ENCODE measurements at regions not wholly inside any gene's neighbourhood (a gene's known extent, or its start where the extent isn't known, plus 50 kb on each side); places are given as distances from the start of the nearest gene placed in this dataset.
"Not testable (repeated sequence)": the region's sequence is repeated elsewhere in the genome, so short reads cannot be mapped to it uniquely, and the experiment has no call there.

DNA sequence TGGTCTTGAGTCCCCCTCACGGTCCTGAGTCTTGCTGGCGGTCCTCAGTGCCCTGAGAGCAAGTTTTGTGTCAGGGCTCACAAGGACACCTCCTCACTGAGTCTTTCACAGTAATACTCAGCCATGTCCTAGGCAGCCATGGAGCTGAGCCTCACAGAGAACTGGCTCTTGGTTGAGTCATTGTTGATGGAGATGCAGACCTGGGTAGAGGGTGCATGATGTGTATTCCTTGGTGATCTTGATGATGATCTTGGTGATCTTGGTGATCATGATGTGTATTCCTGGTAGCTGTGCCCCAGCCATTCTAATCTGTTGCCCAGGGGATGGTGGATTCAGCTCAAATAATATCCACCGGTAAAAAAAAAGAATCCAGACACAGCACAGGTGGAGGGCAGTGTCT is 495.4 kb downstream of the TMEM121 start:
- H3K4me1 ChIP-seq (ENCODE audit: insufficient read depth, insufficient read length) = no peaks in the 10 kb centered on the region
- TF ChIP-seq ZNF274 (IDR thresholded peaks at IDR 0.05; ENCODE audit: low read depth, low read length) = no peak
- TF ChIP-seq SUZ12 (IDR thresholded peaks at IDR 0.05; ENCODE audit: extremely low read depth, insufficient read depth, insufficient read length) = no peak
- TF ChIP-seq YY1 (IDR thresholded peaks at IDR 0.05; ENCODE audit: insufficient read depth, insufficient read length) = no peak
- no peaks in the 10 kb centered on the region for H3K36me3 ChIP-seq (ENCODE audit: insufficient read depth, insufficient read length, low read length)
- H3K27me3 ChIP-seq (ENCODE audit: insufficient read depth, insufficient read length) = peaks cover 77% of the 10 kb centered on the region
- no peak overlapping the region for H3K4me3 ChIP-seq (ENCODE audit: insufficient read length, low read depth)
- DNase-seq (ENCODE audit: low read depth, low spot score) = no peak
- no peaks in the 10 kb centered on the region; the same call in 1 of the 2 replicates for H3K9me3 ChIP-seq (ENCODE audit: insufficient read depth, low read length)
- H3K9ac ChIP-seq (ENCODE audit: insufficient read length, low read depth) = no peak overlapping the region

- H3K9me3 ChIP-seq (ENCODE audit: insufficient read depth, low read length); DNase-seq (ENCODE audit: low read depth, low spot score); H3K36me3 ChIP-seq (ENCODE audit: insufficient read depth, insufficient read length, low read length); H3K4me3 ChIP-seq (ENCODE audit: insufficient read length, low read depth); H3K9ac ChIP-seq (ENCODE audit: insufficient read length, low read depth); H3K4me1 ChIP-seq (ENCODE audit: insufficient read depth, insufficient read length): not testable (repeated sequence)
- H3K27me3 ChIP-seq (ENCODE audit: insufficient read depth, insufficient read length) = peaks cover 73% of the 10 kb centered on the region
Observed at GRCh38 chr14:106022648-106023047, 496.3 kb downstream of the TMEM121 start.

- Histone ChIP-seq H3K9me3 (ENCODE audit: insufficient read depth, low read length) (no peaks in the 10 kb centered on the region; the same call in 1 of the 2 replicates), H3K4me3 (ENCODE audit: insufficient read length, low read depth) (no peak overlapping the region), H3K27me3 (ENCODE audit: insufficient read depth, insufficient read length) (peaks cover 72% of the 10 kb centered on the region), H3K4me1 (ENCODE audit: insufficient read depth, insufficient read length) (no peaks in the 10 kb centered on the region), H3K9ac (ENCODE audit: insufficient read length, low read depth) (no peak overlapping the region), H3K36me3 (ENCODE audit: insufficient read depth, insufficient read length, low read length) (no peaks in the 10 kb centered on the region)
- TF ChIP-seq ZNF274 (IDR thresholded peaks at IDR 0.05; ENCODE audit: low read depth, low read length) = no peak
- TF ChIP-seq SUZ12 (IDR thresholded peaks at IDR 0.05; ENCODE audit: extremely low read depth, insufficient read depth, insufficient read length) = no peak
- TF ChIP-seq YY1 (IDR thresholded peaks at IDR 0.05; ENCODE audit: insufficient read depth, insufficient read length) = no peak
- DNase-seq (ENCODE audit: low read depth, low spot score) = no peak
Observed at GRCh38 chr14:106023411-106023810, 497.0 kb downstream of the TMEM121 start.

GRCh38 chr14:106024983-106025604 is 498.7 kb downstream of the TMEM121 start:
- no peak overlapping the region for H3K9ac ChIP-seq (ENCODE audit: insufficient read length, low read depth)
- H3K4me1 ChIP-seq (ENCODE audit: insufficient read depth, insufficient read length) = no peaks in the 10 kb centered on the region
- H3K9me3 ChIP-seq (ENCODE audit: insufficient read depth, low read length) = no peaks in the 10 kb centered on the region; the same call in 1 of the 2 replicates
- no peak overlapping the region for H3K4me3 ChIP-seq (ENCODE audit: insufficient read length, low read depth)
- no peak for DNase-seq (ENCODE audit: low read depth, low spot score)
- TF ChIP-seq SUZ12 (IDR thresholded peaks at IDR 0.05; ENCODE audit: extremely low read depth, insufficient read depth, insufficient read length) (no peak), YY1 (IDR thresholded peaks at IDR 0.05; ENCODE audit: insufficient read depth, insufficient read length) (no peak), ZNF274 (IDR thresholded peaks at IDR 0.05; ENCODE audit: low read depth, low read length) (no peak)
- peaks cover 74% of the 10 kb centered on the region for H3K27me3 ChIP-seq (ENCODE audit: insufficient read depth, insufficient read length)
- no peaks in the 10 kb centered on the region for H3K36me3 ChIP-seq (ENCODE audit: insufficient read depth, insufficient read length, low read length)

GRCh38 chr14:106026026-106026425 is 499.6 kb downstream of the TMEM121 start:
- DNase-seq (ENCODE audit: low read depth, low spot score) = no peak
- no peak for TF ChIP-seq SUZ12 (IDR thresholded peaks at IDR 0.05; ENCODE audit: extremely low read depth, insufficient read depth, insufficient read length)
- Histone ChIP-seq H3K9me3 (ENCODE audit: insufficient read depth, low read length) (no peaks in the 10 kb centered on the region; the same call in 1 of the 2 replicates), H3K27me3 (ENCODE audit: insufficient read depth, insufficient read length) (peaks cover 74% of the 10 kb centered on the region), H3K4me1 (ENCODE audit: insufficient read depth, insufficient read length) (no peaks in the 10 kb centered on the region), H3K4me3 (ENCODE audit: insufficient read length, low read depth) (no peak overlapping the region), H3K9ac (ENCODE audit: insufficient read length, low read depth) (no peak overlapping the region), H3K36me3 (ENCODE audit: insufficient read depth, insufficient read length, low read length) (no peaks in the 10 kb centered on the region)

DNA sequence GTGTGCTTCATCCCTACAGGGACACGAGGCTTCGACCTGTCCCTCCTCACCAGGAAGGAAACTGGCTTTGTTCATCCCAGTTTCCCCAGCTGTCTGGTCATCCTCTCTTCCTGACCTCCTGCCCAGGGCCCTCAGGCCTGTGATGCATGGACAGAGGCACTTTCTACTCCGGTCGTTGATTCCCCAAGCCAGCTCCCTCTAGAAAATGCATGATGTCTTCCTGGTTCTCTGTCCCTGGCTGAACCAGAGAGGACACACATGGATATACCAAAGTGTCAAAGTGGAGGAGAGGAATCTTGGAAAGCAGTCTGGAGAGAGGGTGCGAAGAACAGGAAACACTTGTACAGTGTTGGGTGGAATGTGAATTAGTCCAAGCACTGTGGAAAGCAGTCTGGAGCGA is 501.4 kb downstream of the TMEM121 start:
- not testable (repeated sequence) for H3K36me3 ChIP-seq (ENCODE audit: insufficient read depth, insufficient read length, low read length); DNase-seq (ENCODE audit: low read depth, low spot score); H3K9me3 ChIP-seq (ENCODE audit: insufficient read depth, low read length); H3K4me3 ChIP-seq (ENCODE audit: insufficient read length, low read depth); H3K9ac ChIP-seq (ENCODE audit: insufficient read length, low read depth); H3K4me1 ChIP-seq (ENCODE audit: insufficient read depth, insufficient read length)
- H3K27me3 ChIP-seq (ENCODE audit: insufficient read depth, insufficient read length) = peaks cover 80% of the 10 kb centered on the region

- H3K9me3 ChIP-seq (ENCODE audit: insufficient read depth, low read length) = no peaks in the 10 kb centered on the region
- no peaks in the 10 kb centered on the region for H3K36me3 ChIP-seq (ENCODE audit: insufficient read depth, insufficient read length, low read length)
- H3K27me3 ChIP-seq (ENCODE audit: insufficient read depth, insufficient read length) = peaks cover 87% of the 10 kb centered on the region
- no peak for DNase-seq (ENCODE audit: low read depth, low spot score)
- no peak for TF ChIP-seq YY1 (IDR thresholded peaks at IDR 0.05; ENCODE audit: insufficient read depth, insufficient read length)
- no peak for TF ChIP-seq SUZ12 (IDR thresholded peaks at IDR 0.05; ENCODE audit: extremely low read depth, insufficient read depth, insufficient read length)
- no peak for TF ChIP-seq ZNF274 (IDR thresholded peaks at IDR 0.05; ENCODE audit: low read depth, low read length)
- H3K9ac ChIP-seq (ENCODE audit: insufficient read length, low read depth) = no peak overlapping the region
- no peak overlapping the region for H3K4me3 ChIP-seq (ENCODE audit: insufficient read length, low read depth)
- H3K4me1 ChIP-seq (ENCODE audit: insufficient read depth, insufficient read length) = no peaks in the 10 kb centered on the region
Observed at GRCh38 chr14:106029959-106030358, 503.6 kb downstream of the TMEM121 start.

DNA sequence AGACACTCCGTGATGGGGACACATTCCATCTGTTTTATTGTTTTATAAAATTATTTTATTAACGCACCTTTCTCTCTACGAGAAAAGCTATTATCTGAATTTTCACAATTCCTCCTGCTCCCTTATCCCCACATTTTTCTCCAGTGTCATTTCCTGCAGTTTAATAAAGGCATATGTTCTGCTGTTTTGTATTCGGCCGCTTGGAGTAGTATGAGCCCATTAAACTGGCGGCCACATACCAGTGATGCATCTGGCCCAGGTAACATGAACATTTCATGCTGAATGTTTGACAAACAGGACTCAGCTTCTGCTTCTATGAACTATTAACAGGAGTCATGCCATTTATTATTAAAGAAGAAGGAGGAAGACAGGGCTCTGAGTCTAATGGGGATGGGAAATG is 511.0 kb downstream of the TMEM121 start:
- H3K27me3 ChIP-seq (ENCODE audit: insufficient read depth, insufficient read length) = peaks cover 72% of the 10 kb centered on the region
- H3K4me1 ChIP-seq (ENCODE audit: insufficient read depth, insufficient read length) = no peaks in the 10 kb centered on the region
- DNase-seq (ENCODE audit: low read depth, low spot score) = no peak
- H3K4me3 ChIP-seq (ENCODE audit: insufficient read length, low read depth) = no peak overlapping the region
- H3K9me3 ChIP-seq (ENCODE audit: insufficient read depth, low read length) = no peaks in the 10 kb centered on the region
- H3K9ac ChIP-seq (ENCODE audit: insufficient read length, low read depth) = no peak overlapping the region
- H3K36me3 ChIP-seq (ENCODE audit: insufficient read depth, insufficient read length, low read length) = no peaks in the 10 kb centered on the region
- TF ChIP-seq SUZ12 (IDR thresholded peaks at IDR 0.05; ENCODE audit: extremely low read depth, insufficient read depth, insufficient read length) = no peak
- no peak for TF ChIP-seq YY1 (IDR thresholded peaks at IDR 0.05; ENCODE audit: insufficient read depth, insufficient read length)
- no peak for TF ChIP-seq ZNF274 (IDR thresholded peaks at IDR 0.05; ENCODE audit: low read depth, low read length)

Data from NT2/D1 (cell line).